ENCODE measurements at regions not wholly inside any gene's neighbourhood (a gene's known extent, or its start where the extent isn't known, plus 50 kb on each side); places are given as distances from the start of the nearest gene placed in this dataset.

GRCh38 chr5:26148569-26149107 lies 889.7 kb downstream of the CDH9 start:
- Histone ChIP-seq H3K27me3 (ENCODE audit: control insufficient read depth in 2 of 2, insufficient read depth in 2 of 2, low read length in 2 of 2) (no peaks in the 10 kb centered on the region), H4K20me1 (replicated peaks; ENCODE audit: control insufficient read depth, extremely low read depth, insufficient read depth, low read length) (no peaks in the 10 kb centered on the region), H3K9me1 (replicated peaks; ENCODE audit: control insufficient read depth, extremely low read depth, insufficient read depth, low read length) (no peaks in the 10 kb centered on the region), H3K36me3 (ENCODE audit: control insufficient read depth in 2 of 2, extremely low read depth in 1 of 2, insufficient read depth in 2 of 2, low read length in 2 of 2) (no peaks in the 10 kb centered on the region), H3K9me3 (replicated peaks; ENCODE audit: control insufficient read depth, insufficient read depth, low read length) (no peaks in the 10 kb centered on the region), H3K27ac (ENCODE audit: insufficient read depth, low read depth, low read length) (no peak overlapping the region), H3K4me3 (replicated peaks in 1 of 3; ENCODE audit: insufficient read depth in 1 of 3, low read depth in 1 of 3, low read length in 3 of 3) (no peak overlapping the region), H3K4me1 (ENCODE audit: control insufficient read depth, extremely low read depth, insufficient read depth, low read length) (no peaks in the 10 kb centered on the region), H3K79me2 (ENCODE audit: control insufficient read depth, insufficient read depth, low read length) (no peaks in the 10 kb centered on the region), H3K4me2 (ENCODE audit: insufficient read depth, low read length) (no peak overlapping the region), H3K9ac (replicated peaks; ENCODE audit: extremely low read depth, insufficient read depth, low read length) (no peak overlapping the region), H2AFZ (ENCODE audit: low read depth, low read length) (no peak overlapping the region)
- POLR2A ChIA-PET: no interaction called here
- BruUV-seq (replicated peaks): no TSS peak
- no peak for DNase-seq (ENCODE audit: low read depth, low spot score)
- no peak for FAIRE-seq
- TF ChIP-seq FOS (IDR thresholded peaks at IDR 0.05; ENCODE audit: borderline replicate concordance, insufficient read depth, low read length): no peak
- TF ChIP-seq, protein P1, sequence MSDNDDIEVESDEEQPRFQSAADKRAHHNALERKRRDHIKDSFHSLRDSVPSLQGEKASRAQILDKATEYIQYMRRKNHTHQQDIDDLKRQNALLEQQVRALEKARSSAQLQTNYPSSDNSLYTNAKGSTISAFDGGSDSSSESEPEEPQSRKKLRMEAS (IDR thresholded peaks at IDR 0.05; ENCODE audit: insufficient read depth, insufficient read length): no peak
- no peak for TF ChIP-seq MYC (IDR thresholded peaks at IDR 0.05; ENCODE audit: low read depth, low read length)
- intact Hi-C loops (cut with micrococcal nuclease): no loop called here
- CTCF ChIA-PET: no interaction called here
- dilution Hi-C loops (cut with MboI; ENCODE audit: extremely low pct_ligation_motif_present, low sequenced_read_pairs): no loop called here

GRCh38 chr5:26143259-26143658 lies 895.1 kb downstream of the CDH9 start:
- FAIRE-seq (no peak), DNase-seq (ENCODE audit: low read depth, low spot score) (no peak)
- Histone ChIP-seq H3K27me3 (ENCODE audit: control insufficient read depth in 2 of 2, insufficient read depth in 2 of 2, low read length in 2 of 2) (no peaks in the 10 kb centered on the region), H3K9ac (replicated peaks; ENCODE audit: extremely low read depth, insufficient read depth, low read length) (no peak overlapping the region), H3K36me3 (ENCODE audit: control insufficient read depth in 2 of 2, extremely low read depth in 1 of 2, insufficient read depth in 2 of 2, low read length in 2 of 2) (no peaks in the 10 kb centered on the region), H3K9me1 (replicated peaks; ENCODE audit: control insufficient read depth, extremely low read depth, insufficient read depth, low read length) (no peaks in the 10 kb centered on the region), H3K9me3 (replicated peaks; ENCODE audit: control insufficient read depth, insufficient read depth, low read length) (no peaks in the 10 kb centered on the region), H2AFZ (ENCODE audit: low read depth, low read length) (no peak overlapping the region), H3K79me2 (ENCODE audit: control insufficient read depth, insufficient read depth, low read length) (no peaks in the 10 kb centered on the region), H3K4me1 (ENCODE audit: control insufficient read depth, extremely low read depth, insufficient read depth, low read length) (no peaks in the 10 kb centered on the region), H3K4me3 (replicated peaks in 1 of 3; ENCODE audit: insufficient read depth in 1 of 3, low read depth in 1 of 3, low read length in 3 of 3) (no peak overlapping the region), H4K20me1 (replicated peaks; ENCODE audit: control insufficient read depth, extremely low read depth, insufficient read depth, low read length) (no peaks in the 10 kb centered on the region), H3K27ac (ENCODE audit: insufficient read depth, low read depth, low read length) (no peak overlapping the region), H3K4me2 (ENCODE audit: insufficient read depth, low read length) (no peak overlapping the region)
- TF ChIP-seq EZH2 (IDR thresholded peaks at IDR 0.05; ENCODE audit: borderline replicate concordance, low read depth, low read length, severe bottlenecking): no peak
- no peak for TF ChIP-seq MYC (IDR thresholded peaks at IDR 0.05; ENCODE audit: low read depth, low read length)
- no peak for TF ChIP-seq POLR2A (IDR thresholded peaks at IDR 0.05; ENCODE audit: low read depth, low read length)
- no peak for TF ChIP-seq CTCF (IDR thresholded peaks at IDR 0.05; ENCODE audit: extremely low read depth in 1 of 2, insufficient read depth in 1 of 2, low read depth in 1 of 2, low read length in 2 of 2)
- no peak for TF ChIP-seq POLR2AphosphoS5 (IDR thresholded peaks at IDR 0.05; ENCODE audit: insufficient read depth, low read depth, low read length)
- TF ChIP-seq GATA2 (IDR thresholded peaks at IDR 0.05; ENCODE audit: insufficient read depth, insufficient read length, low read depth, low read length): no peak
- TF ChIP-seq FOS (IDR thresholded peaks at IDR 0.05; ENCODE audit: borderline replicate concordance, insufficient read depth, low read length): no peak
- no peak for TF ChIP-seq JUN (IDR thresholded peaks at IDR 0.05; ENCODE audit: borderline replicate concordance, insufficient read depth, insufficient read length, low read depth)
- TF ChIP-seq, protein P1 (IDR thresholded peaks at IDR 0.05; ENCODE audit: insufficient read depth, insufficient read length): no peak
- POLR2A ChIA-PET: no interaction called here
- no TSS peak for BruUV-seq (replicated peaks)
- CTCF ChIA-PET: no interaction called here
- dilution Hi-C loops (cut with MboI; ENCODE audit: extremely low pct_ligation_motif_present, low sequenced_read_pairs): no loop called here
- intact Hi-C loops (cut with micrococcal nuclease): no loop called here
